ENCODE measurements at regions not wholly inside any gene's neighbourhood (a gene's known extent, or its start where the extent isn't known, plus 50 kb on each side); places are given as distances from the start of the nearest gene placed in this dataset.

GRCh38 chr2:116098049-116098448 lies 1655.6 kb downstream of the DPP10 start:
- DNase-seq, result no peak
- Histone ChIP-seq H3K27ac (ENCODE audit: low read depth in 2 of 2, low read length in 2 of 2) (no peak overlapping the region), H3K27me3 (ENCODE audit: control insufficient read depth, insufficient read depth, low read length) (no peaks in the 10 kb centered on the region), H3K4me1 (ENCODE audit: control insufficient read depth in 2 of 3, insufficient read depth in 2 of 3, low read depth in 1 of 3, low read length in 3 of 3) (no peaks in the 10 kb centered on the region), H3K4me3 (ENCODE audit: low read length in 3 of 3) (no peak overlapping the region), H3K9me3 (ENCODE audit: control insufficient read depth in 2 of 3, insufficient read depth in 1 of 3, low read length in 3 of 3) (no peaks in the 10 kb centered on the region), H3K9ac (ENCODE audit: low read length in 3 of 3) (no peak overlapping the region), H3K36me3 (ENCODE audit: control insufficient read depth in 2 of 3, insufficient read depth in 3 of 3, low read length in 3 of 3) (no peaks in the 10 kb centered on the region)
- intact Hi-C loops (cut with DNase I), result no loop called here
- FAIRE-seq, result no peak
- TF ChIP-seq CTCF (IDR thresholded peaks at IDR 0.05; ENCODE audit: borderline replicate concordance, extremely low read depth, insufficient read depth), result no peak

GRCh38 chr2:116109471-116109870 lies 1667.0 kb downstream of the DPP10 start:
- Histone ChIP-seq H3K4me1 (ENCODE audit: control insufficient read depth in 2 of 3, insufficient read depth in 2 of 3, low read depth in 1 of 3, low read length in 3 of 3) (no peaks in the 10 kb centered on the region), H3K27ac (ENCODE audit: low read depth in 2 of 2, low read length in 2 of 2) (no peak overlapping the region), H3K4me3 (ENCODE audit: low read length in 3 of 3) (no peak overlapping the region), H3K36me3 (ENCODE audit: control insufficient read depth in 2 of 3, insufficient read depth in 3 of 3, low read length in 3 of 3) (no peaks in the 10 kb centered on the region), H3K9me3 (ENCODE audit: control insufficient read depth in 2 of 3, insufficient read depth in 1 of 3, low read length in 3 of 3) (no peaks in the 10 kb centered on the region), H3K27me3 (ENCODE audit: control insufficient read depth, insufficient read depth, low read length) (no peaks in the 10 kb centered on the region), H3K9ac (ENCODE audit: low read length in 3 of 3) (no peak overlapping the region)
- intact Hi-C loops (cut with DNase I), result no loop called here
- FAIRE-seq, result no peak
- no peak for DNase-seq
- no peak for TF ChIP-seq CTCF (IDR thresholded peaks at IDR 0.05; ENCODE audit: borderline replicate concordance, extremely low read depth, insufficient read depth)

- TF ChIP-seq CTCF (IDR thresholded peaks at IDR 0.05; ENCODE audit: borderline replicate concordance, extremely low read depth, insufficient read depth), result no peak
- Histone ChIP-seq H3K4me3 (ENCODE audit: low read length in 3 of 3) (no peak overlapping the region), H3K27me3 (ENCODE audit: control insufficient read depth, insufficient read depth, low read length) (no peaks in the 10 kb centered on the region), H3K27ac (ENCODE audit: low read depth in 2 of 2, low read length in 2 of 2) (no peak overlapping the region), H3K36me3 (ENCODE audit: control insufficient read depth in 2 of 3, insufficient read depth in 3 of 3, low read length in 3 of 3) (no peaks in the 10 kb centered on the region), H3K9ac (ENCODE audit: low read length in 3 of 3) (no peak overlapping the region), H3K9me3 (ENCODE audit: control insufficient read depth in 2 of 3, insufficient read depth in 1 of 3, low read length in 3 of 3) (peaks cover 0 to 3% (median 0%) of the 10 kb centered on the region in 3 donors), H3K4me1 (ENCODE audit: control insufficient read depth in 2 of 3, insufficient read depth in 2 of 3, low read depth in 1 of 3, low read length in 3 of 3) (no peaks in the 10 kb centered on the region)
- intact Hi-C loops (cut with DNase I), result no loop called here
- DNase-seq (no peak), FAIRE-seq (no peak)
These were observed 1675.4 kb downstream of the DPP10 start for GRCh38 chr2:116117845-116118244.

DNA sequence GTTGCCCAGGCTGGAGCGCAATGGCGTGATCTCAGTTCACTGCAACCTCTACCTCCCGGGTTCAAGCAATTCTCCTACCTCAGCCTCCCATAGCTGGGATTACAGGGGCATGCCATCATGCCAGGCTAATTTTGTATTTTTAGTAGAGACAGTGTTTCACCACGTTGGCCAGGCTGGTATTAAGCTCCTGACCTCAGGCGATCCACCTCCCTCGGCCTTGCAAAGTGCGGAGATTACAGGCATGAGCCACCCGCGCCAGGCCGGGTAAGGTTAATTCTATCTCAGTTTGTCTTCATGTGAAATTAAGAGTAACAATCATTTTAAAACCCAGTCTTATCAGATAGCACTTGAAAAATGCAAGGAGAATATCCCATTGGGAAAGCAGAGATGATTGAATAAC lies 1681.7 kb upstream of the DDX18 start:
- H3K4me1 ChIP-seq (ENCODE audit: control insufficient read depth in 2 of 3, insufficient read depth in 2 of 3, low read depth in 1 of 3, low read length in 3 of 3), result no peaks in the 10 kb centered on the region
- no peak overlapping the region for H3K4me3 ChIP-seq (ENCODE audit: low read length in 3 of 3)
- no peak overlapping the region for H3K27ac ChIP-seq (ENCODE audit: low read depth in 2 of 2, low read length in 2 of 2)
- no peak for TF ChIP-seq CTCF (IDR thresholded peaks at IDR 0.05; ENCODE audit: borderline replicate concordance, extremely low read depth, insufficient read depth)
- FAIRE-seq (no peak), DNase-seq (no peak)
- no peaks in the 10 kb centered on the region for H3K27me3 ChIP-seq (ENCODE audit: control insufficient read depth, insufficient read depth, low read length)
- intact Hi-C loops (cut with DNase I), result no loop called here
- no peak overlapping the region for H3K9ac ChIP-seq (ENCODE audit: low read length in 3 of 3)
- no peaks in the 10 kb centered on the region for H3K36me3 ChIP-seq (ENCODE audit: control insufficient read depth in 2 of 3, insufficient read depth in 3 of 3, low read length in 3 of 3)
- peaks cover 0 to 2% (median 0%) of the 10 kb centered on the region in 3 donors for H3K9me3 ChIP-seq (ENCODE audit: control insufficient read depth in 2 of 3, insufficient read depth in 1 of 3, low read length in 3 of 3)

All from kidney (tissue), 13 donors.